GM18519 (cell line): ENCODE measurements at regions not wholly inside any gene's neighbourhood (a gene's known extent, or its start where the extent isn't known, plus 50 kb on each side); places are given as distances from the start of the nearest gene placed in this dataset.
"Not testable (repeated sequence)": the region's sequence is repeated elsewhere in the genome, so short reads cannot be mapped to it uniquely, and the experiment has no call there.

ENCODE experiments used
- ATAC-seq: cut with Tn5 transposase; IDR thresholded peaks from one replicate; pipeline ENCODE4 v1.9.1; 2021; ENCODE audit warnings: mild to moderate bottlenecking, moderate library complexity; ENCODE audit not compliant: unreplicated experiment, low FRiP score

GRCh38 chr2:146701183-146701582 lies 1143.6 kb upstream of the ACVR2A start:
- no peak for ATAC-seq

GRCh38 chr2:146697307-146697706 lies 1147.5 kb upstream of the ACVR2A start:
- ATAC-seq = no peak

GRCh38 chr2:146696787-146697186 lies 1148.0 kb upstream of the ACVR2A start:
- ATAC-seq = not testable (repeated sequence)

- ATAC-seq = no peak
Measured at GRCh38 chr2:146681991-146682390, 1162.8 kb upstream of the ACVR2A start.

- ATAC-seq = no peak
Measured at GRCh38 chr2:146678516-146678915, 1166.3 kb upstream of the ACVR2A start.

GRCh38 chr2:146677280-146677679 lies 1167.5 kb upstream of the ACVR2A start:
- ATAC-seq = no peak

GRCh38 chr2:146669735-146670134 lies 1175.1 kb upstream of the ACVR2A start:
- ATAC-seq = no peak

- ATAC-seq = no peak
Measured at GRCh38 chr2:146666340-146666739, 1178.5 kb upstream of the ACVR2A start.

- ATAC-seq = no peak
Measured at GRCh38 chr2:146665800-146666199, 1179.0 kb upstream of the ACVR2A start.

GRCh38 chr2:146661473-146662096 lies 1183.2 kb upstream of the ACVR2A start:
- ATAC-seq = no peak

GRCh38 chr2:146659976-146660375 lies 1184.9 kb upstream of the ACVR2A start:
- ATAC-seq = no peak

GRCh38 chr2:146652311-146652710 lies 1192.5 kb upstream of the ACVR2A start:
- ATAC-seq = no peak

GRCh38 chr2:146651361-146651760 lies 1193.5 kb upstream of the ACVR2A start:
- no peak for ATAC-seq

- no peak for ATAC-seq
Measured at GRCh38 chr2:146642066-146642465, 1202.8 kb upstream of the ACVR2A start.

- no peak for ATAC-seq
Measured at GRCh38 chr2:146634230-146635097, 1210.4 kb upstream of the ACVR2A start.

- ATAC-seq = no peak
Measured at GRCh38 chr2:146633159-146633558, 1211.7 kb upstream of the ACVR2A start.

- ATAC-seq = no peak
Measured at GRCh38 chr2:146632707-146633106, 1212.1 kb upstream of the ACVR2A start.

GRCh38 chr2:146624430-146625160 lies 1220.2 kb upstream of the ACVR2A start:
- no peak for ATAC-seq

GRCh38 chr2:146623771-146624170 lies 1221.1 kb upstream of the ACVR2A start:
- no peak for ATAC-seq

GRCh38 chr2:146621656-146622055 lies 1223.2 kb upstream of the ACVR2A start:
- no peak for ATAC-seq

GRCh38 chr2:146615778-146616177 lies 1229.1 kb upstream of the ACVR2A start:
- ATAC-seq = no peak
